Mesendoderm (in vitro differentiated cells): ENCODE measurements at regions not wholly inside any gene's neighbourhood (a gene's known extent, or its start where the extent isn't known, plus 50 kb on each side); places are given as distances from the start of the nearest gene placed in this dataset.

Source experiments
- DNase-seq: peaks from one replicate; pipeline ENCODE4 v3.0.0; 2013
- H2AK5ac ChIP-seq: 2 replicates; pipeline ENCODE4 v1.6.1; 2013; ENCODE audit warnings: low read length, inconsistent platforms
- H2BK120ac ChIP-seq: 2 replicates; pipeline ENCODE4 v1.6.1; 2013; ENCODE audit warnings: low read depth, mild to moderate bottlenecking, low read length, moderate library complexity, mixed read lengths
- H2BK15ac ChIP-seq: replicated peaks from 2 replicates; pipeline ENCODE4 v1.6.1; 2013; ENCODE audit warnings: low read depth, mild to moderate bottlenecking, moderate library complexity
- H2BK5ac ChIP-seq: 2 replicates; pipeline ENCODE4 v1.6.1; 2013; ENCODE audit warnings: low read length, inconsistent platforms
- H3K18ac ChIP-seq: 2 replicates; pipeline ENCODE4 v1.6.1; 2013; ENCODE audit warnings: mild to moderate bottlenecking, low read length, mixed read lengths
- H3K23ac ChIP-seq: one replicate; pipeline ENCODE4 v1.6.1; 2013; ENCODE audit warnings: low read length
- H3K27ac ChIP-seq: 2 replicates; pipeline ENCODE4 v1.5.1; 2013; ENCODE audit warnings: low read depth, mild to moderate bottlenecking, inconsistent platforms, low read length, moderate library complexity
- H3K27me3 ChIP-seq: 2 replicates; pipeline ENCODE4 v1.6.1; 2013; ENCODE audit warnings: low read length, control low read depth, mild to moderate bottlenecking, inconsistent platforms; ENCODE audit not compliant: insufficient read depth, poor library complexity
- H3K36me3 ChIP-seq: 2 replicates; pipeline ENCODE4 v1.6.1; 2013; ENCODE audit warnings: low read length, inconsistent platforms; ENCODE audit not compliant: control insufficient read depth, insufficient read depth
- H3K4ac ChIP-seq: one replicate; pipeline ENCODE4 v1.6.1; 2013; ENCODE audit warnings: low read depth, mild to moderate bottlenecking, low read length, moderate library complexity
- H3K4me1 ChIP-seq: 2 replicates; pipeline ENCODE4 v1.6.1; 2013; ENCODE audit warnings: low read depth, low read length, inconsistent platforms; ENCODE audit not compliant: control insufficient read depth
- H3K4me2 ChIP-seq: 2 replicates; pipeline ENCODE4 v1.6.1; 2013; ENCODE audit warnings: low read length
- H3K4me3 ChIP-seq: 2 replicates; pipeline ENCODE4 v1.5.1; 2013; ENCODE audit warnings: mild to moderate bottlenecking, low read length
- H3K56ac ChIP-seq: one replicate; pipeline ENCODE4 v1.6.1; 2013; ENCODE audit warnings: low read length
- H3K79me1 ChIP-seq: 2 replicates; pipeline ENCODE4 v1.6.1; 2013; ENCODE audit warnings: low read length, inconsistent platforms
- H3K79me2 ChIP-seq: 2 replicates; pipeline ENCODE4 v1.6.1; 2013; ENCODE audit warnings: mild to moderate bottlenecking, low read length; ENCODE audit not compliant: control insufficient read depth, insufficient read depth
- H3K9ac ChIP-seq: 2 replicates; pipeline ENCODE4 v1.6.1; 2013; ENCODE audit warnings: low read length, inconsistent platforms
- H4K5ac ChIP-seq: one replicate; pipeline ENCODE4 v1.6.1; 2013; ENCODE audit warnings: low read length
- H4K8ac ChIP-seq: one replicate; pipeline ENCODE4 v1.6.1; 2013; ENCODE audit warnings: low read depth, mild to moderate bottlenecking, control low read depth, low read length, moderate library complexity
- WGBS: extraction: QIAGEN DNeasy Blood & Tissue Kit; methylation state at CpG from one replicate; pipeline ENCODE4 v1.1.7; 2013; ENCODE audit warnings: low lambda C conversion rate, missing lambda C conversion rate; ENCODE audit not compliant: insufficient coverage; ENCODE audit errors: extremely low coverage; 5-methylcytosine and 5-hydroxymethylcytosine counted together

- no peak overlapping the region for H4K5ac ChIP-seq
- no peak overlapping the region for H3K9ac ChIP-seq
- H3K36me3 ChIP-seq = no peaks in the 10 kb centered on the region
- no peaks in the 10 kb centered on the region for H3K27me3 ChIP-seq
- no peak for DNase-seq
- no peak overlapping the region for H3K18ac ChIP-seq
- no peak overlapping the region for H3K27ac ChIP-seq
- no peak overlapping the region for H2BK120ac ChIP-seq
- H3K79me2 ChIP-seq = no peaks in the 10 kb centered on the region
- H3K23ac ChIP-seq = no peak overlapping the region
- H3K4me3 ChIP-seq = no peak overlapping the region
- H3K4me2 ChIP-seq = no peak overlapping the region
- H3K4ac ChIP-seq = no peak overlapping the region
- no peak overlapping the region for H2BK5ac ChIP-seq
- no peaks in the 10 kb centered on the region for H3K79me1 ChIP-seq
- H3K56ac ChIP-seq = no peak overlapping the region
- no CpG with 5 or more reads among the region's 7 CpGs for WGBS
- no peak overlapping the region for H4K8ac ChIP-seq
- no peaks in the 10 kb centered on the region for H3K4me1 ChIP-seq
- H2AK5ac ChIP-seq = no peak overlapping the region
- no peak overlapping the region for H2BK15ac ChIP-seq
These were observed 275.2 kb upstream of the IRX2 start for GRCh38 chr5:3026651-3027050.

- H2AK5ac ChIP-seq = no peak overlapping the region
- H3K79me2 ChIP-seq = no peaks in the 10 kb centered on the region
- H4K5ac ChIP-seq = no peak overlapping the region
- DNase-seq = no peak
- no peak overlapping the region for H3K4ac ChIP-seq
- no peak overlapping the region for H2BK120ac ChIP-seq
- no CpG with 5 or more reads among the region's 9 CpGs for WGBS
- no peaks in the 10 kb centered on the region for H3K27me3 ChIP-seq
- no peak overlapping the region for H3K4me3 ChIP-seq
- no peak overlapping the region for H3K9ac ChIP-seq
- H3K56ac ChIP-seq = no peak overlapping the region
- H3K4me1 ChIP-seq = no peaks in the 10 kb centered on the region
- H3K27ac ChIP-seq = no peak overlapping the region
- H3K36me3 ChIP-seq = no peaks in the 10 kb centered on the region
- H3K18ac ChIP-seq = no peak overlapping the region
- no peak overlapping the region for H3K23ac ChIP-seq
- no peak overlapping the region for H2BK15ac ChIP-seq
- no peak overlapping the region for H4K8ac ChIP-seq
- H2BK5ac ChIP-seq = no peak overlapping the region
- H3K4me2 ChIP-seq = no peak overlapping the region
- H3K79me1 ChIP-seq = no peaks in the 10 kb centered on the region
These were observed 274.6 kb upstream of the IRX2 start for GRCh38 chr5:3026099-3026498.

GRCh38 chr5:3025392-3025791, 273.9 kb upstream of the IRX2 start:
- DNase-seq = no peak
- Histone ChIP-seq H2BK5ac (no peak overlapping the region), H2BK120ac (no peak overlapping the region)

GRCh38 chr5:3024976-3025375, 273.5 kb upstream of the IRX2 start:
- no peak overlapping the region for H4K8ac ChIP-seq
- H3K27me3 ChIP-seq = no peaks in the 10 kb centered on the region

More at GRCh38 chr5:3025392-3025791, 273.9 kb upstream of the IRX2 start:
- no peak overlapping the region for H3K4me2 ChIP-seq
- no peak overlapping the region for H3K56ac ChIP-seq
- no peak overlapping the region for H3K18ac ChIP-seq
- no peaks in the 10 kb centered on the region for H3K36me3 ChIP-seq
- H3K27me3 ChIP-seq = no peaks in the 10 kb centered on the region
- no peak overlapping the region for H3K4ac ChIP-seq
- H3K23ac ChIP-seq = no peak overlapping the region
- no peak overlapping the region for H2BK15ac ChIP-seq
- H4K8ac ChIP-seq = no peak overlapping the region
- no peaks in the 10 kb centered on the region for H3K79me2 ChIP-seq
- no peak overlapping the region for H3K9ac ChIP-seq
- no peaks in the 10 kb centered on the region for H3K79me1 ChIP-seq
- no peak overlapping the region for H3K27ac ChIP-seq
- no CpG with 5 or more reads among the region's 11 CpGs for WGBS
- no peak overlapping the region for H4K5ac ChIP-seq
- H2AK5ac ChIP-seq = no peak overlapping the region
- H3K4me3 ChIP-seq = no peak overlapping the region
- no peaks in the 10 kb centered on the region for H3K4me1 ChIP-seq

GRCh38 chr5:3024554-3024953, 273.1 kb upstream of the IRX2 start:
- Histone ChIP-seq H3K4me1 (no peaks in the 10 kb centered on the region), H3K4ac (no peak overlapping the region), H4K8ac (no peak overlapping the region), H2BK15ac (no peak overlapping the region), H4K5ac (no peak overlapping the region), H3K4me3 (no peak overlapping the region), H3K79me1 (no peaks in the 10 kb centered on the region), H3K36me3 (no peaks in the 10 kb centered on the region), H3K27me3 (no peaks in the 10 kb centered on the region), H2AK5ac (no peak overlapping the region), H3K18ac (no peak overlapping the region), H3K27ac (no peak overlapping the region), H3K9ac (no peak overlapping the region), H2BK5ac (no peak overlapping the region), H3K4me2 (no peak overlapping the region), H2BK120ac (no peak overlapping the region), H3K56ac (no peak overlapping the region), H3K79me2 (no peaks in the 10 kb centered on the region), H3K23ac (no peak overlapping the region)
- no peak for DNase-seq
- WGBS = no CpG with 5 or more reads among the region's 9 CpGs

More at GRCh38 chr5:3024976-3025375, 273.5 kb upstream of the IRX2 start:
- H2BK5ac ChIP-seq = no peak overlapping the region
- H3K36me3 ChIP-seq = no peaks in the 10 kb centered on the region
- no peak overlapping the region for H3K56ac ChIP-seq
- no peak for DNase-seq
- no peak overlapping the region for H3K4ac ChIP-seq
- no peak overlapping the region for H3K18ac ChIP-seq
- no peak overlapping the region for H4K5ac ChIP-seq
- H3K23ac ChIP-seq = no peak overlapping the region
- H3K27ac ChIP-seq = no peak overlapping the region
- no peak overlapping the region for H2BK15ac ChIP-seq
- H3K79me2 ChIP-seq = no peaks in the 10 kb centered on the region
- H3K79me1 ChIP-seq = no peaks in the 10 kb centered on the region
- no CpG with 5 or more reads among the region's 6 CpGs for WGBS
- no peak overlapping the region for H3K4me2 ChIP-seq
- no peaks in the 10 kb centered on the region for H3K4me1 ChIP-seq
- H2AK5ac ChIP-seq = no peak overlapping the region
- no peak overlapping the region for H3K9ac ChIP-seq
- H3K4me3 ChIP-seq = no peak overlapping the region
- H2BK120ac ChIP-seq = no peak overlapping the region

GRCh38 chr5:3024126-3024525, 272.6 kb upstream of the IRX2 start:
- H3K79me2 ChIP-seq = no peaks in the 10 kb centered on the region
- no peak overlapping the region for H3K27ac ChIP-seq
- no peak overlapping the region for H2BK5ac ChIP-seq
- no peak overlapping the region for H3K23ac ChIP-seq
- H2BK120ac ChIP-seq = no peak overlapping the region
- H4K5ac ChIP-seq = no peak overlapping the region
- H3K18ac ChIP-seq = no peak overlapping the region
- no peaks in the 10 kb centered on the region for H3K27me3 ChIP-seq
- H2AK5ac ChIP-seq = no peak overlapping the region
- WGBS = no CpG with 5 or more reads among the region's 9 CpGs
- no peak overlapping the region for H3K56ac ChIP-seq
- DNase-seq = no peak
- no peaks in the 10 kb centered on the region for H3K79me1 ChIP-seq
- no peak overlapping the region for H3K4ac ChIP-seq
- H3K4me1 ChIP-seq = no peaks in the 10 kb centered on the region
- H3K4me2 ChIP-seq = no peak overlapping the region
- H2BK15ac ChIP-seq = no peak overlapping the region
- H3K4me3 ChIP-seq = no peak overlapping the region
- H3K9ac ChIP-seq = no peak overlapping the region
- no peaks in the 10 kb centered on the region for H3K36me3 ChIP-seq
- H4K8ac ChIP-seq = no peak overlapping the region
